Fibroblast of skin of scalp (primary cell): ENCODE measurements at regions not wholly inside any gene's neighbourhood (a gene's known extent, or its start where the extent isn't known, plus 50 kb on each side); places are given as distances from the start of the nearest gene placed in this dataset.

Source experiments
- DNase-seq: peaks from one replicate; pipeline ENCODE4 v3.0.0-alpha.2; 2013

- DNase-seq, result no peak
Observed at GRCh38 chr12:67911275-67911600, 78.0 kb upstream of the IFNG-AS1 start.

GRCh38 chr12:67911789-67912188 is 77.5 kb upstream of the IFNG-AS1 start:
- no peak for DNase-seq

- no peak for DNase-seq
Observed at GRCh38 chr12:67915335-67915851, 73.9 kb upstream of the IFNG-AS1 start.

GRCh38 chr12:67916266-67916970 is 72.8 kb upstream of the IFNG-AS1 start:
- DNase-seq, result no peak

- no peak for DNase-seq
Observed at GRCh38 chr12:67917811-67918210, 71.4 kb upstream of the IFNG-AS1 start.

GRCh38 chr12:67918441-67918840 is 70.8 kb upstream of the IFNG-AS1 start:
- peak; percentile 47 for DNase-seq

- peak; percentile 31 for DNase-seq
Observed at GRCh38 chr12:67919406-67919805, 69.8 kb upstream of the IFNG-AS1 start.

- DNase-seq, result no peak
Observed at GRCh38 chr12:67920413-67920812, 68.8 kb upstream of the IFNG-AS1 start.

- peak; percentile 31 for DNase-seq
Observed at GRCh38 chr12:67921286-67921685, 68.0 kb upstream of the IFNG-AS1 start.

GRCh38 chr12:67922245-67922644 is 67.0 kb upstream of the IFNG-AS1 start:
- DNase-seq, result no peak

GRCh38 chr12:67925077-67925476 is 64.2 kb upstream of the IFNG-AS1 start:
- DNase-seq, result no peak

GRCh38 chr12:67925552-67925951 is 63.7 kb upstream of the IFNG-AS1 start:
- no peak for DNase-seq

GRCh38 chr12:67926063-67926462 is 63.2 kb upstream of the IFNG-AS1 start:
- no peak for DNase-seq

GRCh38 chr12:67927324-67927723 is 61.9 kb upstream of the IFNG-AS1 start:
- DNase-seq, result no peak

GRCh38 chr12:67927815-67928214 is 61.4 kb upstream of the IFNG-AS1 start:
- DNase-seq, result no peak

GRCh38 chr12:67928621-67929383 is 60.4 kb upstream of the IFNG-AS1 start:
- no peak for DNase-seq

GRCh38 chr12:67929384-67929772 is 59.9 kb upstream of the IFNG-AS1 start:
- DNase-seq, result no peak

- DNase-seq, result no peak
Observed at GRCh38 chr12:67937822-67938221, 51.4 kb upstream of the IFNG-AS1 start.
